ENCODE measurements at regions not wholly inside any gene's neighbourhood (a gene's known extent, or its start where the extent isn't known, plus 50 kb on each side); places are given as distances from the start of the nearest gene placed in this dataset.

GRCh38 chr9:18229992-18230676 lies 243.8 kb upstream of the ADAMTSL1 start:
- ATAC-seq (ENCODE audit: low read depth) (no peak), DNase-seq (no peak)
- Histone ChIP-seq H3K4ac (ENCODE audit: low read depth, low read length) (no peak overlapping the region), H3K4me1 (ENCODE audit: control insufficient read depth, insufficient read depth, low read length) (no peaks in the 10 kb centered on the region), H3K9me3 (ENCODE audit: control insufficient read depth, insufficient read depth, low read length) (no peaks in the 10 kb centered on the region), H4K20me1 (ENCODE audit: insufficient read depth, low read length) (no peaks in the 10 kb centered on the region), H3K79me1 (ENCODE audit: low read depth in 1 of 2, low read length in 2 of 2) (no peaks in the 10 kb centered on the region), H4K91ac (ENCODE audit: insufficient read depth, low read depth, low read length) (no peak overlapping the region), H3K27ac (ENCODE audit: insufficient read depth, low read length) (no peak overlapping the region), H4K8ac (ENCODE audit: low read depth in 2 of 2, low read length in 2 of 2) (no peak overlapping the region), H2AK9ac (replicated peaks; ENCODE audit: low read depth, low read length, poor library complexity) (no peak overlapping the region), H2BK120ac (ENCODE audit: low read depth, low read length) (no peak overlapping the region), H3K56ac (ENCODE audit: extremely low read depth, insufficient read depth, low read length) (no peak overlapping the region), H3K4me3 (ENCODE audit: insufficient read depth, low read depth, low read length) (no peak overlapping the region), H3K9ac (ENCODE audit: low read depth, low read length) (no peak overlapping the region), H3K18ac (ENCODE audit: low read depth, low read length) (no peak overlapping the region), H3K23ac (ENCODE audit: low read depth, low read length) (no peak overlapping the region), H2AFZ (replicated peaks; ENCODE audit: low read length, poor library complexity) (no peak overlapping the region), H3K9me1 (ENCODE audit: insufficient read depth, low read length) (no peaks in the 10 kb centered on the region), H2BK20ac (ENCODE audit: low read depth, low read length) (no peak overlapping the region), H2BK5ac (ENCODE audit: low read depth, low read length, poor library complexity, severe bottlenecking) (no peak overlapping the region), H3K36me3 (ENCODE audit: control insufficient read depth, insufficient read depth, low read length) (no peaks in the 10 kb centered on the region), H4K5ac (ENCODE audit: low read depth, low read length) (no peak overlapping the region), H2AK5ac (ENCODE audit: low read depth, low read length) (no peak overlapping the region), H3K27me3 (ENCODE audit: control insufficient read depth, insufficient read depth, low read length) (peaks cover 12% of the 10 kb centered on the region), H3K4me2 (ENCODE audit: low read depth, low read length) (no peak overlapping the region), H3K14ac (replicated peaks; ENCODE audit: low read depth, low read length) (no peak overlapping the region), H2BK15ac (ENCODE audit: low read depth, low read length) (no peak overlapping the region)
- no CpG with 5 or more reads among the region's 2 CpGs for WGBS, 2 experiments (ENCODE audit: extremely low coverage in 2 of 2, insufficient read length in 1 of 2)
- dilution Hi-C loops (cut with HindIII; ENCODE audit: low sequenced_read_pairs, unreplicated experiment): no loop called here
- TF ChIP-seq RFX5 (IDR thresholded peaks at IDR 0.05; ENCODE audit: low read depth, low read length) (no peak), RAD21 (IDR thresholded peaks at IDR 0.05; ENCODE audit: low read length) (no peak), MXI1 (IDR thresholded peaks at IDR 0.05; ENCODE audit: borderline replicate concordance, low read depth, low read length) (no peak), RCOR1 (IDR thresholded peaks at IDR 0.05; ENCODE audit: insufficient replicate concordance, low read length) (no peak), BHLHE40 (IDR thresholded peaks at IDR 0.05; ENCODE audit: low read depth, low read length) (no peak), POLR2A (IDR thresholded peaks at IDR 0.05; ENCODE audit: low read depth, low read length) (no peak), CHD1 (IDR thresholded peaks at IDR 0.05; ENCODE audit: low read depth, low read length) (no peak), NFE2L2 (IDR thresholded peaks at IDR 0.05; ENCODE audit: low read depth, low read length) (no peak), SMC3 (IDR thresholded peaks at IDR 0.05; ENCODE audit: low read depth, low read length) (no peak), FOS (IDR thresholded peaks at IDR 0.05; ENCODE audit: low read depth, low read length) (no peak), MAFK (IDR thresholded peaks at IDR 0.05; ENCODE audit: low read depth, low read length) (no peak), MAZ (IDR thresholded peaks at IDR 0.05; ENCODE audit: borderline replicate concordance, low read depth, low read length) (no peak), USF2 (IDR thresholded peaks at IDR 0.05; ENCODE audit: low read depth, low read length) (no peak), CTCF (conservative IDR thresholded peaks at IDR 0.05; ENCODE audit: low read depth, low read length) (no peak)
- in situ Hi-C loops (cut with MboI; ENCODE audit: low sequenced_read_pairs): no loop called here
- no TSS peak for BruUV-seq (replicated peaks)
- intact Hi-C loops (cut with micrococcal nuclease): no loop called here
- ChIA-PET POLR2A (ENCODE audit: unreplicated experiment) (no interaction called here), CTCF (no interaction called here)
